ENCODE measurements at regions not wholly inside any gene's neighbourhood (a gene's known extent, or its start where the extent isn't known, plus 50 kb on each side); places are given as distances from the start of the nearest gene placed in this dataset.
"Not testable (repeated sequence)": the region's sequence is repeated elsewhere in the genome, so short reads cannot be mapped to it uniquely, and the experiment has no call there.

GRCh38 chr1:60504206-60504840 is 430.8 kb upstream of the C1orf87 start:
- peak overlapping the region; percentile 12 for H3K27ac ChIP-seq
- no peak for DNase-seq (ENCODE audit: low read depth, low spot score)

- DNase-seq (ENCODE audit: low read depth, low spot score): no peak
Measured at GRCh38 chr1:60503266-60503925, 429.8 kb upstream of the C1orf87 start.

GRCh38 chr1:60502506-60502905 is 428.9 kb upstream of the C1orf87 start:
- no peak for DNase-seq (ENCODE audit: low read depth, low spot score)
- H3K27ac ChIP-seq: no peak overlapping the region

More at GRCh38 chr1:60503266-60503925, 429.8 kb upstream of the C1orf87 start:
- no peak overlapping the region for H3K27ac ChIP-seq

GRCh38 chr1:60489916-60490480 is 416.4 kb upstream of the C1orf87 start:
- not testable (repeated sequence) for H3K27ac ChIP-seq; DNase-seq (ENCODE audit: low read depth, low spot score)

GRCh38 chr1:60488847-60489246 is 415.3 kb upstream of the C1orf87 start:
- no peak overlapping the region for H3K27ac ChIP-seq
- no peak for DNase-seq (ENCODE audit: low read depth, low spot score)

- no peak for DNase-seq (ENCODE audit: low read depth, low spot score)
- H3K27ac ChIP-seq: no peak overlapping the region
Measured at GRCh38 chr1:60487565-60488345, 414.2 kb upstream of the C1orf87 start.

GRCh38 chr1:60483509-60483908 is 409.9 kb upstream of the C1orf87 start:
- DNase-seq (ENCODE audit: low read depth, low spot score): no peak

GRCh38 chr1:60470246-60470645 is 396.7 kb upstream of the C1orf87 start:
- DNase-seq (ENCODE audit: low read depth, low spot score): no peak
- H3K27ac ChIP-seq: no peak overlapping the region

More at GRCh38 chr1:60483509-60483908, 409.9 kb upstream of the C1orf87 start:
- H3K27ac ChIP-seq: no peak overlapping the region

GRCh38 chr1:60463786-60464185 is 390.2 kb upstream of the C1orf87 start:
- no peak overlapping the region for H3K27ac ChIP-seq
- no peak for DNase-seq (ENCODE audit: low read depth, low spot score)

GRCh38 chr1:60463146-60463545 is 389.6 kb upstream of the C1orf87 start:
- no peak for DNase-seq (ENCODE audit: low read depth, low spot score)
- H3K27ac ChIP-seq: no peak overlapping the region

GRCh38 chr1:60461925-60462595 is 388.5 kb upstream of the C1orf87 start:
- no peak for DNase-seq (ENCODE audit: low read depth, low spot score)

GRCh38 chr1:60458111-60458510 is 384.5 kb upstream of the C1orf87 start:
- H3K27ac ChIP-seq: no peak overlapping the region
- DNase-seq (ENCODE audit: low read depth, low spot score): no peak

More at GRCh38 chr1:60461925-60462595, 388.5 kb upstream of the C1orf87 start:
- no peak overlapping the region for H3K27ac ChIP-seq

- no peak overlapping the region for H3K27ac ChIP-seq
- no peak for DNase-seq (ENCODE audit: low read depth, low spot score)
Measured at GRCh38 chr1:60449876-60450275, 376.3 kb upstream of the C1orf87 start.

- no peak overlapping the region for H3K27ac ChIP-seq
- DNase-seq (ENCODE audit: low read depth, low spot score): no peak
Measured at GRCh38 chr1:60448850-60449249, 375.3 kb upstream of the C1orf87 start.

GRCh38 chr1:60444680-60445079 is 371.1 kb upstream of the C1orf87 start:
- no peak for DNase-seq (ENCODE audit: low read depth, low spot score)
- H3K27ac ChIP-seq: no peak overlapping the region

- H3K27ac ChIP-seq: no peak overlapping the region
- no peak for DNase-seq (ENCODE audit: low read depth, low spot score)
Measured at GRCh38 chr1:60436186-60436585, 362.6 kb upstream of the C1orf87 start.

- DNase-seq (ENCODE audit: low read depth, low spot score): no peak
- H3K27ac ChIP-seq: no peak overlapping the region
Measured at GRCh38 chr1:60431593-60431992, 358.0 kb upstream of the C1orf87 start.

- no peak overlapping the region for H3K27ac ChIP-seq
- no peak for DNase-seq (ENCODE audit: low read depth, low spot score)
Measured at GRCh38 chr1:60430375-60430774, 356.8 kb upstream of the C1orf87 start.

- no peak for DNase-seq (ENCODE audit: low read depth, low spot score)
- no peak overlapping the region for H3K27ac ChIP-seq
Measured at GRCh38 chr1:60428127-60428526, 354.6 kb upstream of the C1orf87 start.

- no peak for DNase-seq (ENCODE audit: low read depth, low spot score)
- no peak overlapping the region for H3K27ac ChIP-seq
Measured at GRCh38 chr1:60427701-60428100, 354.1 kb upstream of the C1orf87 start.

Data from epithelial cell of prostate (primary cell).